ENCODE measurements at regions not wholly inside any gene's neighbourhood (a gene's known extent, or its start where the extent isn't known, plus 50 kb on each side); places are given as distances from the start of the nearest gene placed in this dataset.

DNA sequence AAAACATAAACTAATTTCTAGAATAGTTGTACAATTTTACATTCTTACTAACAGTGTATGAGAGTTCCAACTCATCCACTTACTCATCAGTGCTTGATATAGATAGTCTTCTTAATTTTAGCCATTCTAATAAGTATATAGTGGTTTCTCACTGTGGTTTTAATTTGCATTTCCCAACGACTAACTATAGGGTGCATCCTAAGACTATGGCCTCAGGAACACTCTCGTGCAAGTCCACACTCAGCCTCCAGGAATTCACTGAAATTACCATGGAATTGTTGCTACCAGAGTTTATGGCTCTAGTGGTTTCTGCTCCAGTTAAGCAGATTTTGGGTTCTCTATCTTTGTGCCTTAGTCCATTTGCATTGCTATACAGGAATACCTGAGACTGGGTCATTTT, 60.1 kb upstream of the GUCY1A2 start:
- H3K27me3 ChIP-seq (ENCODE audit: insufficient read depth, low read length): no peaks in the 10 kb centered on the region
- BruUV-seq (replicated peaks): no TSS peak
- no peaks in the 10 kb centered on the region for H3K4me1 ChIP-seq (ENCODE audit: control insufficient read depth in 1 of 2, insufficient read depth in 2 of 2, low read length in 2 of 2)
- CTCF ChIA-PET: no interaction called here
- H4K20me1 ChIP-seq (ENCODE audit: insufficient read depth): no peaks in the 10 kb centered on the region
- no peak for DNase-seq (ENCODE audit: low read depth, low spot score)
- no peak overlapping the region for H3K4me3 ChIP-seq (replicated peaks in 1 of 2; ENCODE audit: low read depth in 1 of 2, low read length in 2 of 2)
- H2AFZ ChIP-seq (ENCODE audit: low read depth, low read length, poor library complexity, severe bottlenecking): no peak overlapping the region
- H3K36me3 ChIP-seq (ENCODE audit: control insufficient read depth in 1 of 2, insufficient read depth in 2 of 2, low read length in 2 of 2): no peaks in the 10 kb centered on the region
- intact Hi-C loops (cut with micrococcal nuclease): no loop called here
- ATAC-seq: no peak
- RAD21 ChIA-PET (ENCODE audit: low non-redundant PET in 1 of 2, low total read pairs in 2 of 2, uncharacterized antibody in 2 of 2, unreplicated experiment in 2 of 2): no interaction called here
- H3K4me2 ChIP-seq (ENCODE audit: low read length): no peak overlapping the region
- no peak overlapping the region for H3K9ac ChIP-seq (ENCODE audit: low read length)
- POLR2A ChIA-PET: no interaction called here
- no peaks in the 10 kb centered on the region for H3K9me3 ChIP-seq (ENCODE audit: control insufficient read depth in 1 of 2, insufficient read depth in 1 of 2, low read depth in 1 of 2, low read length in 2 of 2)
- TF ChIP-seq YY1 (IDR thresholded peaks at IDR 0.05; ENCODE audit: extremely low read depth, insufficient replicate concordance, low read depth, low read length) (no peak), CBX3 (IDR thresholded peaks at IDR 0.05; ENCODE audit: low read depth) (no peak), ELF1 (IDR thresholded peaks at IDR 0.05; ENCODE audit: borderline replicate concordance, low read depth) (no peak), JUND (IDR thresholded peaks at IDR 0.05) (no peak), ZNF274 (IDR thresholded peaks at IDR 0.05; ENCODE audit: low read depth, low read length) (no peak), POLR2AphosphoS5 (IDR thresholded peaks at IDR 0.05; ENCODE audit: low read depth, low read length) (no peak), CTCF (IDR thresholded peaks at IDR 0.05 in 2 of 3, conservative IDR thresholded peaks at IDR 0.05 in 1 of 3; ENCODE audit: borderline replicate concordance in 1 of 3, insufficient read depth in 1 of 3, low read depth in 2 of 3, low read length in 2 of 3) (no peak), ZBTB33 (IDR thresholded peaks at IDR 0.05; ENCODE audit: extremely low read depth, insufficient replicate concordance, low read length) (no peak)
- TF ChIP-seq, protein P1, sequence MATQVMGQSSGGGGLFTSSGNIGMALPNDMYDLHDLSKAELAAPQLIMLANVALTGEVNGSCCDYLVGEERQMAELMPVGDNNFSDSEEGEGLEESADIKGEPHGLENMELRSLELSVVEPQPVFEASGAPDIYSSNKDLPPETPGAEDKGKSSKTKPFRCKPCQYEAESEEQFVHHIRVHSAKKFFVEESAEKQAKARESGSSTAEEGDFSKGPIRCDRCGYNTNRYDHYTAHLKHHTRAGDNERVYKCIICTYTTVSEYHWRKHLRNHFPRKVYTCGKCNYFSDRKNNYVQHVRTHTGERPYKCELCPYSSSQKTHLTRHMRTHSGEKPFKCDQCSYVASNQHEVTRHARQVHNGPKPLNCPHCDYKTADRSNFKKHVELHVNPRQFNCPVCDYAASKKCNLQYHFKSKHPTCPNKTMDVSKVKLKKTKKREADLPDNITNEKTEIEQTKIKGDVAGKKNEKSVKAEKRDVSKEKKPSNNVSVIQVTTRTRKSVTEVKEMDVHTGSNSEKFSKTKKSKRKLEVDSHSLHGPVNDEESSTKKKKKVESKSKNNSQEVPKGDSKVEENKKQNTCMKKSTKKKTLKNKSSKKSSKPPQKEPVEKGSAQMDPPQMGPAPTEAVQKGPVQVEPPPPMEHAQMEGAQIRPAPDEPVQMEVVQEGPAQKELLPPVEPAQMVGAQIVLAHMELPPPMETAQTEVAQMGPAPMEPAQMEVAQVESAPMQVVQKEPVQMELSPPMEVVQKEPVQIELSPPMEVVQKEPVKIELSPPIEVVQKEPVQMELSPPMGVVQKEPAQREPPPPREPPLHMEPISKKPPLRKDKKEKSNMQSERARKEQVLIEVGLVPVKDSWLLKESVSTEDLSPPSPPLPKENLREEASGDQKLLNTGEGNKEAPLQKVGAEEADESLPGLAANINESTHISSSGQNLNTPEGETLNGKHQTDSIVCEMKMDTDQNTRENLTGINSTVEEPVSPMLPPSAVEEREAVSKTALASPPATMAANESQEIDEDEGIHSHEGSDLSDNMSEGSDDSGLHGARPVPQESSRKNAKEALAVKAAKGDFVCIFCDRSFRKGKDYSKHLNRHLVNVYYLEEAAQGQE (IDR thresholded peaks at IDR 0.05; ENCODE audit: low read depth): no peak
- TF ChIP-seq, protein P2, sequence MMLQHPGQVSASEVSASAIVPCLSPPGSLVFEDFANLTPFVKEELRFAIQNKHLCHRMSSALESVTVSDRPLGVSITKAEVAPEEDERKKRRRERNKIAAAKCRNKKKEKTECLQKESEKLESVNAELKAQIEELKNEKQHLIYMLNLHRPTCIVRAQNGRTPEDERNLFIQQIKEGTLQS (IDR thresholded peaks at IDR 0.05): no peak
- H3K27ac ChIP-seq (ENCODE audit: low read depth, low read length): no peak overlapping the region
- H3K79me2 ChIP-seq (ENCODE audit: insufficient read depth, low read length): no peaks in the 10 kb centered on the region
- no peaks in the 10 kb centered on the region for H3K9me2 ChIP-seq (ENCODE audit: insufficient read depth)
